ENCODE measurements at regions not wholly inside any gene's neighbourhood (a gene's known extent, or its start where the extent isn't known, plus 50 kb on each side); places are given as distances from the start of the nearest gene placed in this dataset.

DNA sequence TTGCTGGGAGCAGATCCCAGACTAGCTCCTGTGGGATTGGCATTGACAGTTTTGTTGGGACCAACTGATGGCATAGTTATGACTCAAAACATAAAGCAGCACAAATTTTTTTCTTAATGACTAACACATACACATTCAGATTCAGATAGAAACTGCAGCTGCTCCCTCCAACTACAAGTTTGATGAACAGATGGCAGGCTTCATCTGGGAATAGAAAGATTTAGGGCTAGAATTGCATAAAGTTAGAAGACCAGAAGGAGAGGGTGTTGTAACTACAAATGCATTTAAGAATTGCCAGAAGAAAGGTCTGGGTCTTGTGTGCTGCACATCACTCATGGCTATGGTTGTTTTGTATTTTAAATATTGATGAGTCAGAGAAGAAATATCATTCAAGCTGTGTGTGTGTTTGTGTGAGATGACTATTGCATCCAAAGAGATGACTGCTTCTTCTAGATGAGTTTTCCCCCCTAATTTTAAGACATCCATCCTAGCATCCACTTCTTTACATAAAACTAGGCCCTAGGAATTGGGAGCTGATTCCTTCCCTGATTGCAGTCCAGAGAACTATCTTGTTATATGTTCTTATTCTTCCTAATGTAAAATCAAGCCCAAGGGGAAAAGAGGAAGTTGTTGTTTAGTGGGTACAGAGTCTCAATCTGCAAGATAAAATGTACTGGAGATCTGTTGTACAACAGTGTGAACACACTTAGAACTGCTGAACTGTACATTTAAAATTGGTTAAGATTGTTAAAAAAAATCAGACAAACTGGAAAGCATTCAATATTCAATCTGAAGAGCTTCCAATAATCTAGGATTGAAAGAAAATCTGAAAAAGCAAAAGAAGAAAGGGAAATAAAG lies 175.1 kb downstream of the PARM1 start:
- no peak overlapping the region for H3K4me3 ChIP-seq
- H3K9me3 ChIP-seq (replicated peaks in 1 of 3), result no peaks in the 10 kb centered on the region
- intact Hi-C loops (cut with DNase I), result no loop called here
- DNase-seq, result no peak
- H3K4me1 ChIP-seq (replicated peaks in 1 of 2), result no peaks in the 10 kb centered on the region
- no peaks in the 10 kb centered on the region for H3K27me3 ChIP-seq
- H3K27ac ChIP-seq, result no peak overlapping the region
- no peaks in the 10 kb centered on the region for H3K36me3 ChIP-seq (replicated peaks in 1 of 2)
- no peak for TF ChIP-seq POLR2A (IDR thresholded peaks at IDR 0.05)

DNA sequence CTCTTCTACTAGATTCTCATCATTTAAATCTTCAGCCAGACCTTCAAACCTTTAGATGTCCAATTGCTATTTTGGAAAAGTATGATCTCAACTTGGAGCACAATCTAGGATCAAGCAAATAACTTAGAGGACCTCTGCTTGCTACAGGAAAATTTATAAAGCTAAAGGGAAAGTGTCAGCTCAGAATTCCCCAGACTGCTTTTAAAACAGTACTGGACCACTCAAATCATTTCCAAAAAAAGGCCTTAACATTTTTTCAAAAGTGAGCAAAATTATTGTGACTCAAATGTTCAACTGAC lies 169.8 kb downstream of the PARM1 start:
- intact Hi-C loops (cut with DNase I), result no loop called here
- Histone ChIP-seq H3K27me3 (no peaks in the 10 kb centered on the region), H3K27ac (no peak overlapping the region), H3K4me3 (no peak overlapping the region), H3K36me3 (replicated peaks in 1 of 2) (no peaks in the 10 kb centered on the region), H3K4me1 (replicated peaks in 1 of 2) (no peaks in the 10 kb centered on the region), H3K9me3 (replicated peaks in 1 of 3) (no peaks in the 10 kb centered on the region)
- no peak for DNase-seq
- TF ChIP-seq, protein P1, sequence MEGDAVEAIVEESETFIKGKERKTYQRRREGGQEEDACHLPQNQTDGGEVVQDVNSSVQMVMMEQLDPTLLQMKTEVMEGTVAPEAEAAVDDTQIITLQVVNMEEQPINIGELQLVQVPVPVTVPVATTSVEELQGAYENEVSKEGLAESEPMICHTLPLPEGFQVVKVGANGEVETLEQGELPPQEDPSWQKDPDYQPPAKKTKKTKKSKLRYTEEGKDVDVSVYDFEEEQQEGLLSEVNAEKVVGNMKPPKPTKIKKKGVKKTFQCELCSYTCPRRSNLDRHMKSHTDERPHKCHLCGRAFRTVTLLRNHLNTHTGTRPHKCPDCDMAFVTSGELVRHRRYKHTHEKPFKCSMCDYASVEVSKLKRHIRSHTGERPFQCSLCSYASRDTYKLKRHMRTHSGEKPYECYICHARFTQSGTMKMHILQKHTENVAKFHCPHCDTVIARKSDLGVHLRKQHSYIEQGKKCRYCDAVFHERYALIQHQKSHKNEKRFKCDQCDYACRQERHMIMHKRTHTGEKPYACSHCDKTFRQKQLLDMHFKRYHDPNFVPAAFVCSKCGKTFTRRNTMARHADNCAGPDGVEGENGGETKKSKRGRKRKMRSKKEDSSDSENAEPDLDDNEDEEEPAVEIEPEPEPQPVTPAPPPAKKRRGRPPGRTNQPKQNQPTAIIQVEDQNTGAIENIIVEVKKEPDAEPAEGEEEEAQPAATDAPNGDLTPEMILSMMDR (IDR thresholded peaks at IDR 0.05), result no peak
- no peak for TF ChIP-seq POLR2A (IDR thresholded peaks at IDR 0.05)

DNA sequence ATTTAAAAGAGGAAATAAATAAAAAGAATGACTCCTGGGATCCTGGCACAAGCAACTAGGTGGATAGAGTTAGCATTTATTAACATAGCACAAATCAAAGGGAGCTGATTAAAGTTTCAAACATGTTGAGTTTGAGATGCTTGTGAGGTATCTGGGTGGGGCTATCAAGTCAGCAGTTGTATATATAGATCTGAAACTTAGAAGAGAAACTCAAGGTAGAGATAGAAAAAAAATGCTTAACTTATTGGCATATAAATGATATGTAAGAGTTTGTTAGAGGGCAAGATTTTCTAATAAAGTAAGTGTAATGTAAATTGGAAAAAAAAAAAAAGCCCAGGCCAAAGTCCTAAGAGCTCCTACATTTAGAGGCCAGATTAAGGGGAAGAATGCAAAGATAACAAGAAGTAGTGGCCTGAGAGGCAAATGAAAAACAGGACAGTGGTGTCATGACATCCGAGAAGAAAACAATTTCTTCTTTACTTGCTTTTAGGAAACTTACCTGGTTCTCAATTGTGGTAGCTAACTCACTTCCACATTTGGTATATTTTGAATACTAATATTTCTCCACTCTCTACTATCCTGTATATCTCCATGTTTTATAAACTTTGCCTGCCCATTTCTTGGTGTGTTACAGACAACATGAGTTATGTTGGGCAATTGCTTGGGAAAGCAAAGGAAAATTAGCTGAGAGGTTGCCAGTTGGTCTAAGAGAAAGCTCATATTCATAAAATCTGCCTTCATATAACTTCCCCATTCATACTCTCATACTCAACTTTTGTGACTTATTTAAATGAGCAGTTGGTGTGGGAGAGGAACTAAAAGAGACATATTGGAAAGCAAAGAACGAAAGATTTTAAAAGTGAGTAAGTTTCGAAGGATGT lies 169.2 kb downstream of the PARM1 start:
- 53 to 75% (median 59%) methylated on average over 3 of the region's 3 CpGs for WGBS, 4 donors
- no peak overlapping the region for H3K4me3 ChIP-seq
- H3K9me3 ChIP-seq (replicated peaks in 1 of 3), result no peaks in the 10 kb centered on the region
- no peak for DNase-seq
- no peaks in the 10 kb centered on the region for H3K4me1 ChIP-seq (replicated peaks in 1 of 2)
- H3K27me3 ChIP-seq, result no peaks in the 10 kb centered on the region
- intact Hi-C loops (cut with DNase I), result no loop called here
- H3K36me3 ChIP-seq (replicated peaks in 1 of 2), result no peaks in the 10 kb centered on the region
- TF ChIP-seq, protein P1 (IDR thresholded peaks at IDR 0.05), result no peak
- no peak for TF ChIP-seq POLR2A (IDR thresholded peaks at IDR 0.05)
- no peak overlapping the region for H3K27ac ChIP-seq

Small RNA genes in the stretch of these regions (small RNA-seq; reads per million reads assigned to genes)
- 0 reads per million in 2 donors for gene AC093870.1

Data from adrenal gland (tissue), 9 donors.